ENCODE measurements at regions not wholly inside any gene's neighbourhood (a gene's known extent, or its start where the extent isn't known, plus 50 kb on each side); places are given as distances from the start of the nearest gene placed in this dataset.

DNA sequence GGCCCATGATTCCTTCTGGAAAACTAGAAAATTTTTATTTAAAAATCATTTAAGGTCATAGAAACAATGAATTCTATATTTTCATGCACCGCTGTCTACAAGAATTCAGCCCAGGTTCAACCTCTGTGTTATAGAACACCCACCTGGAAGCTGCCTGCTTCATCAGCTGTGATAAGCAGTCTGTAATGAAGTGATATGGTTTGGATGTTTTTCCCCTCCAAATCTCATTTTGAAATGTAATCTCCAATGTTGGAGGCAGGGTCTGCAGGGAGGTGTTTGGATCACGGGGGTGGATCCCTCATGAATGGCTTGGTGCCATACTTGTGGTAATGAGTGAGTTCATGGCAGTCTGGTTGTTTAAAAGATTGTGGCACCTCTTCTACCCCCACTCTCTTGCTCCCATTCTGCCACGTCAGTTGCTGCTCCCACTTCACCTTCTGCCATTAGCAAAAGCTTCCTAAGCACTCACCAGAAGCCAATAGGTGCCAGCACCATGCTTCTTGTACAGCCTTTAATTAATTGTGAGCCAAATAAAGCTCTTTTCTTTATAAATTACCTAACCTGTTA is 55.6 kb downstream of the MRPL32 start:
- no peaks in the 10 kb centered on the region for H4K20me1 ChIP-seq (ENCODE audit: low read depth)
- no peak for DNase-seq (ENCODE audit: low spot score)
- peaks cover 4% of the 10 kb centered on the region for H3K27me3 Mint-ChIP-seq (ENCODE audit: insufficient read depth, low read depth)
- no peaks in the 10 kb centered on the region for H3K79me2 ChIP-seq (ENCODE audit: low read depth)
- TF ChIP-seq EZH2phosphoT487 (IDR thresholded peaks at IDR 0.05) = no peak
- TF ChIP-seq, protein P1, sequence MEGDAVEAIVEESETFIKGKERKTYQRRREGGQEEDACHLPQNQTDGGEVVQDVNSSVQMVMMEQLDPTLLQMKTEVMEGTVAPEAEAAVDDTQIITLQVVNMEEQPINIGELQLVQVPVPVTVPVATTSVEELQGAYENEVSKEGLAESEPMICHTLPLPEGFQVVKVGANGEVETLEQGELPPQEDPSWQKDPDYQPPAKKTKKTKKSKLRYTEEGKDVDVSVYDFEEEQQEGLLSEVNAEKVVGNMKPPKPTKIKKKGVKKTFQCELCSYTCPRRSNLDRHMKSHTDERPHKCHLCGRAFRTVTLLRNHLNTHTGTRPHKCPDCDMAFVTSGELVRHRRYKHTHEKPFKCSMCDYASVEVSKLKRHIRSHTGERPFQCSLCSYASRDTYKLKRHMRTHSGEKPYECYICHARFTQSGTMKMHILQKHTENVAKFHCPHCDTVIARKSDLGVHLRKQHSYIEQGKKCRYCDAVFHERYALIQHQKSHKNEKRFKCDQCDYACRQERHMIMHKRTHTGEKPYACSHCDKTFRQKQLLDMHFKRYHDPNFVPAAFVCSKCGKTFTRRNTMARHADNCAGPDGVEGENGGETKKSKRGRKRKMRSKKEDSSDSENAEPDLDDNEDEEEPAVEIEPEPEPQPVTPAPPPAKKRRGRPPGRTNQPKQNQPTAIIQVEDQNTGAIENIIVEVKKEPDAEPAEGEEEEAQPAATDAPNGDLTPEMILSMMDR (IDR thresholded peaks at IDR 0.05) = no peak
- TF ChIP-seq EZH2 (IDR thresholded peaks at IDR 0.05) = no peak
- no peaks in the 10 kb centered on the region for H3K9me3 ChIP-seq (ENCODE audit: low read depth)
- peaks cover 17% of the 10 kb centered on the region for H3K4me1 ChIP-seq
- H3K4me1 Mint-ChIP-seq = peaks cover 17% of the 10 kb centered on the region
- H2AFZ ChIP-seq (replicated peaks) = no peak overlapping the region
- peaks cover 2% of the 10 kb centered on the region for H3K36me3 Mint-ChIP-seq
- H3F3A ChIP-seq (ENCODE audit: low read depth) = peaks cover 6% of the 10 kb centered on the region
- H3K27ac Mint-ChIP-seq = no peak overlapping the region
- H3K27me3 ChIP-seq = no peaks in the 10 kb centered on the region
- no peak overlapping the region for H3K4me3 Mint-ChIP-seq
- H3K4me2 ChIP-seq = no peak overlapping the region
- no peak overlapping the region for H3K9ac ChIP-seq
- H3K36me3 ChIP-seq = no peaks in the 10 kb centered on the region
- H3K9me3 Mint-ChIP-seq = peaks cover 16% of the 10 kb centered on the region
- no peak overlapping the region for H3K4me3 ChIP-seq
- no peak overlapping the region for H3K27ac ChIP-seq

DNA sequence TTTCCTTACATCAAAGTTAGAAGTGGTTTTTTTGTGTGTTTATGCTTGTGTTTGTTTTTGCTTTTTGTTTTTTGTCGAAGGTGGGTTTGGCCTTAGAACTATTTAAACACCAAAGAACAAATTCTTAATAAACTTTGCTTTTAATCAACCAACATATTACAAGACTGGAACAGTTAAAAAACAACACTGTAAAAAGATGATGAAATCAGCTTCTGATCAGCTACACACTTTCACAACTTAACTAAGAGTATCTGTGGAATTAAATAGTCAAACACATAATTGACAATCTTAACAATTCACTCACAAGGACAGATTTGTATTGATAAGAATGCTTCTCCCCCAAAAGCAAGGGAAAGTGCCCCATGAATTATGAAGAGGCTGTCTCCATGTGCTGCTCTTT is 58.8 kb downstream of the MRPL32 start:
- Histone ChIP-seq H3K9me3 (ENCODE audit: low read depth) (no peaks in the 10 kb centered on the region), H3K4me3 (no peak overlapping the region), H3K27me3 (no peaks in the 10 kb centered on the region), H3K27ac (no peak overlapping the region), H3K9ac (no peak overlapping the region), H3K4me1 (peaks cover 28% of the 10 kb centered on the region), H3K36me3 (no peaks in the 10 kb centered on the region), H4K20me1 (ENCODE audit: low read depth) (no peaks in the 10 kb centered on the region), H3K79me2 (ENCODE audit: low read depth) (no peaks in the 10 kb centered on the region), H3F3A (ENCODE audit: low read depth) (peaks cover 12% of the 10 kb centered on the region), H3K4me2 (no peak overlapping the region), H2AFZ (replicated peaks) (no peak overlapping the region)
- no peak for DNase-seq (ENCODE audit: low spot score)
- Mint-ChIP-seq H3K4me3 (no peak overlapping the region), H3K27me3 (ENCODE audit: insufficient read depth, low read depth) (peaks cover 2% of the 10 kb centered on the region), H3K27ac (no peak overlapping the region), H3K9me3 (peaks cover 2% of the 10 kb centered on the region), H3K4me1 (peaks cover 26% of the 10 kb centered on the region), H3K36me3 (no peaks in the 10 kb centered on the region)
- TF ChIP-seq, protein P1 (IDR thresholded peaks at IDR 0.05) = no peak
- TF ChIP-seq EZH2phosphoT487 (IDR thresholded peaks at IDR 0.05) = no peak
- no peak for TF ChIP-seq EZH2 (IDR thresholded peaks at IDR 0.05)

GRCh38 chr7:42991913-42992591 is 59.9 kb downstream of the MRPL32 start:
- H3K4me3 ChIP-seq = no peak overlapping the region
- Mint-ChIP-seq H3K4me1 (peaks cover 26% of the 10 kb centered on the region), H3K36me3 (no peaks in the 10 kb centered on the region), H3K27ac (no peak overlapping the region), H3K9me3 (no peaks in the 10 kb centered on the region), H3K27me3 (ENCODE audit: insufficient read depth, low read depth) (peaks cover 2% of the 10 kb centered on the region), H3K4me3 (no peak overlapping the region)
- no peak overlapping the region for H3K9ac ChIP-seq
- H3K27me3 ChIP-seq = no peaks in the 10 kb centered on the region
- H3K4me1 ChIP-seq = peaks cover 28% of the 10 kb centered on the region
- H3F3A ChIP-seq (ENCODE audit: low read depth) = peaks cover 12% of the 10 kb centered on the region
- H3K4me2 ChIP-seq = peak overlapping the region; percentile 39
- H3K9me3 ChIP-seq (ENCODE audit: low read depth) = no peaks in the 10 kb centered on the region
- H3K79me2 ChIP-seq (ENCODE audit: low read depth) = no peaks in the 10 kb centered on the region
- peak; percentile 27 for DNase-seq (ENCODE audit: low spot score)
- TF ChIP-seq EZH2 (IDR thresholded peaks at IDR 0.05) (no peak), EZH2phosphoT487 (IDR thresholded peaks at IDR 0.05) (no peak)
- TF ChIP-seq, protein P1 (IDR thresholded peaks at IDR 0.05) = no peak
- no peaks in the 10 kb centered on the region for H4K20me1 ChIP-seq (ENCODE audit: low read depth)
- H3K27ac ChIP-seq = no peak overlapping the region
- no peaks in the 10 kb centered on the region for H3K36me3 ChIP-seq
- peak overlapping the region; percentile 82 for H2AFZ ChIP-seq (replicated peaks)
